Keratinocyte (primary cell): ENCODE measurements at regions not wholly inside any gene's neighbourhood (a gene's known extent, or its start where the extent isn't known, plus 50 kb on each side); places are given as distances from the start of the nearest gene placed in this dataset.

Source experiments
- EZH2 ChIP-seq: IDR thresholded peaks from one replicate; pipeline ENCODE4 v1.6.1; 2012; ENCODE audit warnings: inconsistent platforms, mild to moderate bottlenecking, low read length, moderate library complexity
- TF ChIP-seq, protein P1 (sequence below), 3 experiments: IDR thresholded peaks in 1 of 3; conservative IDR thresholded peaks in 1 of 3; optimal IDR thresholded peaks in 1 of 3; 2 replicates in 2 of 3; 3 replicates in 1 of 3; pipeline versions ENCODE3 to v1.5.1; 2011; ENCODE audit warnings: low read length in 3 of 3, mild to moderate bottlenecking in 3 of 3, moderate library complexity in 2 of 3, control low read depth in 1 of 3, inconsistent platforms in 1 of 3; ENCODE audit not compliant: insufficient read depth in 2 of 3; ENCODE audit errors: extremely low read depth in 1 of 3

DNA sequence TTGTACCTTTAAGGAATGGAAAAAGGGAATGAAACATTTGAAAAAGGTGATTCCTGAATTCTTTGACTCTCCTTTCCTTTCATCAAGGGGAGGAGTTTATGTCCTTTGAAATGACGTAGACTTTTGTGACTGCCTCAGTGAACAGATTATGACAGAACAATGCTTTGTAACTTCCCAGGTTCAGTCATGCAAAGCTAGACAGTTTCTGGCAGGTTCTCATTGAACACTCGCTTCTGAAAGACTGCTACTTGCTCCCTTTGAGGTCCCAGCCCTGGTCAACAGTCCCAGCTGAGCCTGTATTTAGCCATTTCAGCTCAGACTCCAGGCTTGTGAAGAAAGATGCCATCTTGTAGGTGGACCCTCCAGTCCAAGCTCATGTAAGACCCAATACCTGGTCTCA, 1178.9 kb downstream of the BCL11B start:
- TF ChIP-seq, protein P1, sequence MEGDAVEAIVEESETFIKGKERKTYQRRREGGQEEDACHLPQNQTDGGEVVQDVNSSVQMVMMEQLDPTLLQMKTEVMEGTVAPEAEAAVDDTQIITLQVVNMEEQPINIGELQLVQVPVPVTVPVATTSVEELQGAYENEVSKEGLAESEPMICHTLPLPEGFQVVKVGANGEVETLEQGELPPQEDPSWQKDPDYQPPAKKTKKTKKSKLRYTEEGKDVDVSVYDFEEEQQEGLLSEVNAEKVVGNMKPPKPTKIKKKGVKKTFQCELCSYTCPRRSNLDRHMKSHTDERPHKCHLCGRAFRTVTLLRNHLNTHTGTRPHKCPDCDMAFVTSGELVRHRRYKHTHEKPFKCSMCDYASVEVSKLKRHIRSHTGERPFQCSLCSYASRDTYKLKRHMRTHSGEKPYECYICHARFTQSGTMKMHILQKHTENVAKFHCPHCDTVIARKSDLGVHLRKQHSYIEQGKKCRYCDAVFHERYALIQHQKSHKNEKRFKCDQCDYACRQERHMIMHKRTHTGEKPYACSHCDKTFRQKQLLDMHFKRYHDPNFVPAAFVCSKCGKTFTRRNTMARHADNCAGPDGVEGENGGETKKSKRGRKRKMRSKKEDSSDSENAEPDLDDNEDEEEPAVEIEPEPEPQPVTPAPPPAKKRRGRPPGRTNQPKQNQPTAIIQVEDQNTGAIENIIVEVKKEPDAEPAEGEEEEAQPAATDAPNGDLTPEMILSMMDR (optimal IDR thresholded peaks at IDR 0.05 in 1 of 3, IDR thresholded peaks at IDR 0.05 in 1 of 3, conservative IDR thresholded peaks at IDR 0.05 in 1 of 3; ENCODE audit: extremely low read depth in 1 of 3, insufficient read depth in 2 of 3, low read length in 3 of 3), result no peak
- no peak for TF ChIP-seq EZH2
